ENCODE measurements at regions not wholly inside any gene's neighbourhood (a gene's known extent, or its start where the extent isn't known, plus 50 kb on each side); places are given as distances from the start of the nearest gene placed in this dataset.

GRCh38 chr18:51614967-51615571 lies 417.6 kb upstream of the MEX3C start:
- Histone ChIP-seq H3K79me2 (ENCODE audit: control insufficient read depth, insufficient read depth, low read length) (no peaks in the 10 kb centered on the region), H3K4me1 (ENCODE audit: control insufficient read depth, insufficient read depth, low read length) (no peaks in the 10 kb centered on the region), H3K4me2 (ENCODE audit: control insufficient read depth, insufficient read depth) (no peak overlapping the region), H3K9ac (ENCODE audit: control insufficient read depth, insufficient read depth, low read length) (no peak overlapping the region), H2AFZ (ENCODE audit: control insufficient read depth, low read depth, low read length) (no peak overlapping the region), H3K36me3 (ENCODE audit: control insufficient read depth in 2 of 2, insufficient read depth in 2 of 2, low read length in 1 of 2) (no peaks in the 10 kb centered on the region), H3K27me3 (replicated peaks in 1 of 2; ENCODE audit: control insufficient read depth in 2 of 2, insufficient read depth in 2 of 2, low read length in 1 of 2) (no peaks in the 10 kb centered on the region), H3K9me3 (replicated peaks; ENCODE audit: control insufficient read depth, insufficient read depth, low read length) (no peaks in the 10 kb centered on the region), H3K27ac (ENCODE audit: control insufficient read depth, insufficient read depth) (no peak overlapping the region), H3K4me3 (no peak overlapping the region), H4K20me1 (ENCODE audit: control insufficient read depth, insufficient read depth) (no peaks in the 10 kb centered on the region)
- WGBS (ENCODE audit: insufficient coverage, insufficient replicate concordance, low lambda C conversion rate, missing lambda C conversion rate): 48% methylated on average over 7 of the region's 7 CpGs
- ATAC-seq (no peak), FAIRE-seq (no peak), DNase-seq (ENCODE audit: low read depth, low spot score) (no peak)
- BruUV-seq (replicated peaks): no TSS peak
- intact Hi-C loops (cut with micrococcal nuclease; ENCODE audit: unreplicated experiment) (loop anchor here (5.0 to 10.0 kb wide), 2 partner anchors 503 to 1770 kb away; no protein-coding TSS in a partner anchor), in situ Hi-C loops (cut with MboI) (loop anchor here (5.0 kb wide), 1 partner anchor 508 kb away; no protein-coding TSS in a partner anchor)
- RAD21 ChIA-PET (ENCODE audit: unreplicated experiment): no interaction called here
- CTCF ChIA-PET: interaction anchor here (0.6 to 1.3 kb wide), 4 partner anchors 10 to 1384 kb away, joined by 3 to 7 read pairs (median 3); no protein-coding TSS in a partner anchor
- SMC1A ChIA-PET (ENCODE audit: uncharacterized antibody, unreplicated experiment): no interaction called here
- TF ChIP-seq MAX (IDR thresholded peaks at IDR 0.05; ENCODE audit: low read depth, low read length) (no peak), ZNF592 (IDR thresholded peaks at IDR 0.05) (no peak), SREBF1 (IDR thresholded peaks at IDR 0.05; ENCODE audit: low read length) (no peak), EGR1 (IDR thresholded peaks at IDR 0.05; ENCODE audit: borderline replicate concordance in 1 of 2, low read depth in 2 of 2, low read length in 2 of 2) (no peak), WRNIP1 (IDR thresholded peaks at IDR 0.05; ENCODE audit: borderline replicate concordance, low read depth, low read length) (no peak), POLR2AphosphoS2 (IDR thresholded peaks at IDR 0.05; ENCODE audit: low read depth, low read length) (no peak), SUZ12 (IDR thresholded peaks at IDR 0.05; ENCODE audit: unreplicated experiment) (no peak), TAF1 (IDR thresholded peaks at IDR 0.05; ENCODE audit: borderline replicate concordance, low read depth, low read length) (no peak), CEBPZ (IDR thresholded peaks at IDR 0.05; ENCODE audit: low read depth, low read length) (no peak), EP300 (IDR thresholded peaks at IDR 0.05; ENCODE audit: borderline replicate concordance in 1 of 2, control insufficient read depth in 1 of 2, low read depth in 2 of 2, low read length in 2 of 2) (no peak), EED (IDR thresholded peaks at IDR 0.05; ENCODE audit: low read depth) (no peak), KDM1A (IDR thresholded peaks at IDR 0.05; ENCODE audit: borderline replicate concordance) (no peak), FOS (IDR thresholded peaks at IDR 0.05; ENCODE audit: borderline replicate concordance, extremely low read depth, insufficient read length) (no peak), PAX8 (IDR thresholded peaks at IDR 0.05) (no peak), TBL1XR1 (IDR thresholded peaks at IDR 0.05; ENCODE audit: low read depth, low read length) (no peak), POU2F2 (IDR thresholded peaks at IDR 0.05; ENCODE audit: borderline replicate concordance, low read depth, low read length) (no peak)
- POLR2A ChIA-PET: no interaction called here

All from GM12878 (cell line).